ENCODE measurements at regions not wholly inside any gene's neighbourhood (a gene's known extent, or its start where the extent isn't known, plus 50 kb on each side); places are given as distances from the start of the nearest gene placed in this dataset.

DNA sequence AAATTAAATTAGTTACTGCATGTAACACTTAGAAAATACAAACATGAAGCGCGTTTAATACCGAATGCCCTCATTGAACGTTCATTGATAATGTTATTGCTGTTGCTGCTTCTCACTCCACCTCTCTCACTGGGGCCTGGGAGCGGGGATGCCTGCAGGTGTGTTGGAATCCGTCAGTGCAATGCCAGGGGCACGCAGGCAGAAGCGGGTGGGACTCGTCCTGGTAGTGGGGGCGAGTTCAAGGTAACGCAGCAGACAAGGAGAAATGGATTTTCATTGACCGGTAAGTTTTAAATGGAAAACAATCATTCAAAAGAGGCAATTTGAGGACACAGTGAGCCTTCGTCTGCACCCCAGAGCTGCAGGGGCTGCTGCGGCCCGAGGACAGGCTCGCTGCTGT is 71.2 kb upstream of the AFDN start:
- DNase-seq (ENCODE audit: low spot score), result no peak

GRCh38 chr6:167756597-167756996 is 70.1 kb upstream of the AFDN start:
- DNase-seq (ENCODE audit: low spot score), result no peak

GRCh38 chr6:167757249-167757648 is 69.5 kb upstream of the AFDN start:
- DNase-seq (ENCODE audit: low spot score), result no peak

GRCh38 chr6:167757821-167758220 is 68.9 kb upstream of the AFDN start:
- DNase-seq (ENCODE audit: low spot score), result no peak

DNA sequence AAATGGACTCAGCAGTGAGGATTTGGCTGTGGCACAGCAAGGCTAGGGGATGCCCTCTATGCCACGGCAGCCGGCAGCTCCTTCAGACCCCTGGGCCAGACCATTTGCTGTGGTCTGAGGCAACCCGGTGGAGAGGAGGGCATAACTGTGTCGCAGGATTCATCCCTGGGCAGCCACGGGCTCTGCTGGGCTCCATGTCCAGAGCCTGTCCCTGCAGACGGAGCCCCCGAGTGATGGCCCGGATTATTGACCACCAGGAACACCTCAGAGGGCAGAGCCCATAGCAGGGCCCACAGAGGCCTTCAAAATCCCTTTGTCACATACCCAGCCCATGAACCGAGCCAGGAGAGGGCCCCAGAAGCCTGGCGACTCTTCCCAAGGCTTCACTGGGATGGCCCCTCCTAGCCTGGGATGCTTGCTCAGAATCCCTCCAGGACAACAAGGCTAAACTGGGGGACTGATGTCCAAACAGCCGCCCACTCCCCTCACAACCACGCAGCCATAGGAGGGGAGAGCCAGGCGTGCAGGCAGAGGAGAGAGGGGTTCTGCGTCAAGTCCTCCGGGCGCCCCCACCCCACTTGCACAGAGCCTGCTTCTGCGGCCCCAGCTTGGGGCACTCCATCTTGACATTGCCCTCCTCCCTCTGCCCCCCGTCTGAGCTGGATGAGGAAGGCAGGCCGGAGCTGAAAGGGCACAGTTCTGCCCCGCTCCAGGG is 68.2 kb upstream of the AFDN start:
- DNase-seq (ENCODE audit: low spot score), result no peak

DNA sequence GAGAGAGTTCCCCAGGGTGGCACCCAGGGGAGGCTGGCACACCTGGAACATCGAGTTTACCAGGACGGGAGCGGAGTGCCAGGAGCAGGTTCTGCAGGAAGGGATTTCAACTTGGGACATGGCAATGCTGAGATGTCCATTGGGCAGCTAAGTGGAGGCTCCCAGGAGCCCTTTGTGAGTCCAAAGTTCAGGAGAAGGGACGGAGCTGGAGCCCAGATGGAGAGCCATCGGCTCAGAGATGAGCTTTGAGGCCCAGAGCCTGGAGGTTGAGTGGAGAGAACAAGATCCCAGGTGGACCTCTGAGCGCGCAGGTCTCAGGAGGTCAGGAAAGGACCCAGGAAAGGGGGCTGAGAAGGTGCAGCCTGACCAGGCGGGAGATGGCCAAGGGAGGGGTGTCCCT is 67.5 kb upstream of the AFDN start:
- no peak for DNase-seq (ENCODE audit: low spot score)

DNA sequence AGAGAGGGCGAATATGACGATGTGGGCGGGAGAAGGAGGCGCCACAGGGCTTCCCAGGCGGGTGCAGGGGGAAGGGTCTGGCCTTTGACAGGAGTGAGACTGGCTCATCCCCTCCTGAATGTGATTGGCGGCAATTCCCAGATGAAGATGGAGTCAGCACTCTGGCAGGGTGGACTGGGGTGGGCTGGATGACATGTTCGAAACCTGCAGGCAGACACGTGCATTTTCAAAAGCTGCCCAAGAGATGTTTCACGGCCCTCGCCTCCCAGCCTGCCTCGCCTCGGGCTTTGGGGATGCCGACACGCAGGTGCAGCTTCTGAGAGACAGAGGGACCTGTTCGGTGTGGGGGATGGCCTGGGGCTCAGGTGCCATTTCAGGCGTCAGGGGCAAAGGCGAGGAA is 66.8 kb upstream of the AFDN start:
- no peak for DNase-seq (ENCODE audit: low spot score)

DNA sequence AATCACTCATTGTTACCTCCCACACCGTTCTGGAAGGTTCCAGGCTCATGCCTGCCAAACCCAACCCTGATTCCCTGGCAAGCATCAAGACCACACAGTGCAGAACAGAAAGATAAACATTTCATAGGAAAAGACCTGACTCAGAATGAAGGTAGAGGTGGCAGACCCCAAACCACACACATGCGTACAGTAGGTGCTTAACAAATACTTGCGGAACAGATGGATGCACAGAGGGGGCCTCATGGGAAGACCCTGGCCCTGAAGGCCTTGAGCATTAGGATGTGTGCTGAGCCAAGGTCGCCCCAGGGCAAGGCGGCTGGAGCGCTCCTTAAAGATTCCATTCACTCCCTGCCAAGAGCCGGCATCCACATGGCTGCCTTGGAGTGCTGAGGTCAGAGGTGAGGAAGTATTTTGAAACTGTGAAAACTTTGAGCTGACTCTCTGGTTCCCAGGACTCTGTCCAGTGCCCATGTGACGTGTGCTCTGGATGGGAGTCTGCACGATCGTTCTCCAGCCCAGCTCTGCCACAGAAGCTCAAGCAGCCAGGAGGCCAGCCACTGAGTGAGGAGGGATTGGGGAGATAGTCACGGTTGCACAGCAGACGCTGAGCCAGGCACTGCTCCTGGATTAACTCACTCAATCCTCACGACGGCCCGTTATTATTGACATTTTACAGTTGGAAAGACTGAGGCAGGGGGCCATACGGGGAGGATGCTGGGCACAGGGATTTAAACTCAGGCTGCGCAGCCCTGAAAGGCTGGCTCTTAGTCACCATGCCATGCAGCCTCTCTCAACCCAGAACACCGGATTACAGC is 65.5 kb upstream of the AFDN start:
- DNase-seq (ENCODE audit: low spot score), result no peak

GRCh38 chr6:167761794-167762258 is 64.9 kb upstream of the AFDN start:
- DNase-seq (ENCODE audit: low spot score), result no peak

DNA sequence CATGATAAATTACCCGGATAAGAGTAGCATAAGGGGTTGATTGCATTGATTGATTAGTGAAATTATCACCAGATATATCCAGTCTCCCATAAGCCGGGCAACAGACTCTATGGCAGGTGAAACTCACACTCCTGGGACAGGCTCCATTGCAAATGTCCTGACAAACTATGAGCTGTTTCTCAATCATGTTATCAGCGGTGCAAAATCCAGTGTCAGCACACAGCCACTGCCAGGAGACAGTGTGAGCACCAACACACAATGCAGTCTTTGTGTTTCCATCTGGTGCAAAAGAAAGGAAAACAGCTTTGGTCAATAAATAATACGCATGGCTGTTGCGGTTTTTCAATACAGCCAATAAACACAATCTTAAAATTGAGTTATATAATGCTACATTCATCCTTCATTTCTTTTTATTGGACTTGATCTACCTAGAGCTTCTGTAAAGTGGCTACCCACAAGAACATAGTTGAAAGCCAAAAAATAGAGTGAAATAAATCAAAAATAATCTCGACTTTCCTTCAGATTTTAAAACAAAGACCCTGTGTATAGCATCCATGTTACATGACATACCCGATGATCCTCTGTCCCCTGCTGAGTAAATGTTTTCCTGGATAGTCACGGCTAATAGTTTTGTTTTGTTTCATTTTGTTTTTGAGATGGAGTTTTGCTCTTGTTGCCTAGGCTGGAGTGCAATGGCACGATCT is 64.3 kb upstream of the AFDN start:
- DNase-seq (ENCODE audit: low spot score), result no peak

- no peak for DNase-seq (ENCODE audit: low spot score)
Observed at GRCh38 chr6:167763056-167763944, 63.4 kb upstream of the AFDN start.

DNA sequence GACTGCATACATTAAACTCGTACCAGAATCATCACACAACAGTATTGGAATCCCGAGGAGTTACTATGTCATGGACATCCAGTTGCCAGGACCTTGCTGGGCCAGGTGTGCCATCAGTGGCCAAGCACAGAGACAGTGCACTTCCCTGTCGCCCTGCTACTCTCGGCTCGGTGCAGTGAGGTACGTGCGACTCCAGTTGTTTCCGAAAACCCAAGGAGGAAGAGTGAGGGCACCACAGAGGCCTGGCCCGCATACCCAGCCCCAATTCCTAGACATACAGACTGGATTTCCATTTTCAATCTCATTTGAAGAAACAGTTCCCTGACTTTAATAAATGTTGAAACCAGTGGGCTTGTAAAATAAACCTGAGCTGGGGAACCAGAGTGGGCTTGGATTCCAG is 62.5 kb upstream of the AFDN start:
- DNase-seq (ENCODE audit: low spot score), result no peak

GRCh38 chr6:167764713-167765479 is 61.8 kb upstream of the AFDN start:
- no peak for DNase-seq (ENCODE audit: low spot score)

- no peak for DNase-seq (ENCODE audit: low spot score)
Observed at GRCh38 chr6:167766986-167767714, 59.6 kb upstream of the AFDN start.

DNA sequence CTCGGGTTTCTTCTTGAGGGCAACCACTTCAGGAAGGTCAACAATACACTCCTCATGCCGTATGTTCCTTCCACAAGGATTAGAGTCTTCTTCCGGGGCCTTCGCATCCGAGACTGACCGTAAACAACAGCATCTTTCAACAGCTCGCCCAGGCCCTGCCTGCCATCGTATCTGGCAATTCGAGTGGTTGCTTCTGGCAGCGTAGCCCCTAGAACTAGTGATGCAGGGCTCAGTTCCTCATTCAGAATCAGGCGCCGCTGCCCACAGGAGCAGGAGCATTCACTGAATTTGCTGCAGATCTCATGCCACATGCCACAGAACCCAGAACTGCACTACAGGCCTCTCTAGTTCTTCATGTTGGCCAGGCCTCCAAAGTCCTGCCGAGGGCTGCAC is 59.0 kb upstream of the AFDN start:
- DNase-seq (ENCODE audit: low spot score), result no peak

GRCh38 chr6:167768471-167769215 is 58.1 kb upstream of the AFDN start:
- no peak for DNase-seq (ENCODE audit: low spot score)

GRCh38 chr6:167769408-167770190 is 57.1 kb upstream of the AFDN start:
- DNase-seq (ENCODE audit: low spot score), result no peak

GRCh38 chr6:167770291-167770955 is 56.3 kb upstream of the AFDN start:
- no peak for DNase-seq (ENCODE audit: low spot score)
